HFF-Myc (cell line): ENCODE measurements at regions not wholly inside any gene's neighbourhood (a gene's known extent, or its start where the extent isn't known, plus 50 kb on each side); places are given as distances from the start of the nearest gene placed in this dataset.

Source experiments
- DNase-seq: peaks from one replicate; pipeline ENCODE4 v3.0.0-alpha.2; 2011; ENCODE audit warnings: low read depth; ENCODE audit errors: extremely low read depth
- H3K4me3 ChIP-seq: replicated peaks from 2 replicates; pipeline ENCODE4 v1.5.1; 2011; ENCODE audit warnings: low read depth, mild to moderate bottlenecking, control low read depth, low read length
- CTCF ChIP-seq: IDR thresholded peaks from 2 replicates; pipeline ENCODE4 v1.5.1; 2012; ENCODE audit warnings: mild to moderate bottlenecking, low read depth, low read length, control low read depth; ENCODE audit errors: missing control alignments

GRCh38 chr13:78977311-78977710 is 318.4 kb upstream of the OBI1 start:
- no peak for TF ChIP-seq CTCF
- H3K4me3 ChIP-seq: no peak overlapping the region
- no peak for DNase-seq

- no peak overlapping the region for H3K4me3 ChIP-seq
- no peak for TF ChIP-seq CTCF
- DNase-seq: no peak
These were observed 317.7 kb upstream of the OBI1 start for GRCh38 chr13:78976696-78977095.

GRCh38 chr13:78972561-78972960 is 313.6 kb upstream of the OBI1 start:
- no peak for DNase-seq
- no peak overlapping the region for H3K4me3 ChIP-seq
- no peak for TF ChIP-seq CTCF

GRCh38 chr13:78971355-78972025 is 312.5 kb upstream of the OBI1 start:
- no peak for DNase-seq
- no peak overlapping the region for H3K4me3 ChIP-seq
- TF ChIP-seq CTCF: no peak

- no peak for TF ChIP-seq CTCF
These were observed 301.9 kb upstream of the OBI1 start for GRCh38 chr13:78960881-78961280.

GRCh38 chr13:78958006-78958405 is 299.1 kb upstream of the OBI1 start:
- H3K4me3 ChIP-seq: no peak overlapping the region
- DNase-seq: no peak
- no peak for TF ChIP-seq CTCF

More at GRCh38 chr13:78960881-78961280, 301.9 kb upstream of the OBI1 start:
- DNase-seq: no peak
- no peak overlapping the region for H3K4me3 ChIP-seq

GRCh38 chr13:78940455-78941130 is 281.6 kb upstream of the OBI1 start:
- DNase-seq: no peak
- no peak for TF ChIP-seq CTCF
- no peak overlapping the region for H3K4me3 ChIP-seq
